NCI-H187 treated with DMSO at 0.1 percent for 48 hours (cell line): ENCODE measurements at regions not wholly inside any gene's neighbourhood (a gene's known extent, or its start where the extent isn't known, plus 50 kb on each side); places are given as distances from the start of the nearest gene placed in this dataset.

Experiments
- DNase-seq: peaks from one replicate; lab custom pipeline; 2025; lab: John Stamatoyannopoulos, UW

- no peak for DNase-seq
These were observed 132.9 kb upstream of the SIX2 start for GRCh38 chr2:45141883-45142866.

- DNase-seq: no peak
These were observed 131.4 kb upstream of the SIX2 start for GRCh38 chr2:45140675-45141074.

GRCh38 chr2:45138904-45139303 is 129.7 kb upstream of the SIX2 start:
- no peak for DNase-seq

- DNase-seq: no peak
These were observed 128.9 kb upstream of the SIX2 start for GRCh38 chr2:45137966-45138695.

- DNase-seq: no peak
These were observed 125.5 kb upstream of the SIX2 start for GRCh38 chr2:45134726-45135125.

- DNase-seq: no peak
These were observed 124.8 kb upstream of the SIX2 start for GRCh38 chr2:45134014-45134413.

- no peak for DNase-seq
These were observed 123.3 kb upstream of the SIX2 start for GRCh38 chr2:45132551-45132950.

GRCh38 chr2:45131587-45131986 is 122.3 kb upstream of the SIX2 start:
- no peak for DNase-seq

- no peak for DNase-seq
These were observed 121.5 kb upstream of the SIX2 start for GRCh38 chr2:45130736-45131135.

- DNase-seq: no peak
These were observed 119.3 kb upstream of the SIX2 start for GRCh38 chr2:45128580-45128997.

GRCh38 chr2:45127891-45128290 is 118.6 kb upstream of the SIX2 start:
- DNase-seq: no peak

- no peak for DNase-seq
These were observed 118.1 kb upstream of the SIX2 start for GRCh38 chr2:45127321-45127720.

GRCh38 chr2:45125232-45125631 is 116.0 kb upstream of the SIX2 start:
- DNase-seq: no peak

GRCh38 chr2:45124456-45124855 is 115.2 kb upstream of the SIX2 start:
- DNase-seq: no peak

- no peak for DNase-seq
These were observed 114.4 kb upstream of the SIX2 start for GRCh38 chr2:45123521-45124191.

GRCh38 chr2:45123065-45123464 is 113.8 kb upstream of the SIX2 start:
- no peak for DNase-seq

GRCh38 chr2:45121236-45121927 is 112.1 kb upstream of the SIX2 start:
- peak; percentile 59 for DNase-seq

- DNase-seq: no peak
These were observed 111.3 kb upstream of the SIX2 start for GRCh38 chr2:45120546-45120945.

- no peak for DNase-seq
These were observed 110.6 kb upstream of the SIX2 start for GRCh38 chr2:45119855-45120254.

GRCh38 chr2:45119038-45119437 is 109.8 kb upstream of the SIX2 start:
- DNase-seq: no peak

GRCh38 chr2:45117383-45117782 is 108.1 kb upstream of the SIX2 start:
- DNase-seq: no peak

- no peak for DNase-seq
These were observed 105.9 kb upstream of the SIX2 start for GRCh38 chr2:45115181-45115580.
